ENCODE measurements at regions not wholly inside any gene's neighbourhood (a gene's known extent, or its start where the extent isn't known, plus 50 kb on each side); places are given as distances from the start of the nearest gene placed in this dataset.

DNA sequence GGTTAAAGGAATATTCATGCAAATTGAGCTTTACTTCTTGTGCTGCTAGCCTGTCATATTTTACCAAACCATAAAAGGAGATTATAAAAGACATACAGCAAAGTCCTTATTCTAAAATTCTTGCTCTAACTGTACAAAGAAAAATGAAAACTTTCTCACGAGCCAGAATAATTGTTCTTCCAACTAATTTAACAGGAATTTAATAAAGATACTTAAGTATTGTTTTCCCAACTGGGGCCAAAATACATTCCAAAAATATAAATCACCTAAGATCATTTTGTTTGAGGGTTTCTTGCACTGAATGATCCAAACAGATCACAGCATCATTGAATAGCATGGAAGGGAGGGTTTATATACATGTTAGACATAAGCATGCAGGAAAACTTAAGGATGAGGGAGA, 127.1 kb upstream of the PCDH18 start:
- intact Hi-C loops (cut with DNase I; ENCODE audit: low total_unique reads) = no loop called here
- Histone ChIP-seq H3K27ac (no peak overlapping the region), H3K4me3 (no peak overlapping the region), H3K36me3 (no peaks in the 10 kb centered on the region), H3K27me3 (replicated peaks in 1 of 7) (no peaks in the 10 kb centered on the region), H3K9me3 (peaks cover 0 to 4% (median 0%) of the 10 kb centered on the region in 8 donors), H3K4me1 (no peaks in the 10 kb centered on the region)
- WGBS, 5 donors = 30 to 76% (median 65%) methylated on average over 1 of the region's 1 CpG
- no peak for DNase-seq
- TF ChIP-seq CTCF (IDR thresholded peaks at IDR 0.05 in 8 of 11, conservative IDR thresholded peaks at IDR 0.05 in 3 of 11) = no peak
- TF ChIP-seq POLR2A (IDR thresholded peaks at IDR 0.05) = no peak
- TF ChIP-seq POLR2AphosphoS5 (IDR thresholded peaks at IDR 0.05) = no peak

DNA sequence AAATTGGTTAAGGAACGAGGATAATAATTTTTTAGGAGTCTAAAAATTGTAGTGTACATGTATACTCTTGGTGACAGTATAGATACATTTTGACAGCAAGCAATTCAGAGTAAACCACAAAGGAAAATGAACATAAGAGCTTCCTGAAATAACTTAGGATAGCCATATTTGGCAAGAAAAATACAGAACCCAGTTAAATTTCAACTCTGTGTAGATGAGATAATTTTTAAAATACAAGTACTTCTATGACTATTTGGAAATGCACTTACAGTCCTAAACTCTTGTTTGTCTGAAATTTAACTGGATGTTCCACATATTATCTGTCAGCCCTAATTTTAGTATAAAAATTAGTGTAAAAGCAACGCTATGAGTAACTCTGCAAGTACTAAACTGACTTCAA, 124.4 kb upstream of the PCDH18 start:
- no peak overlapping the region for H3K27ac ChIP-seq
- no peaks in the 10 kb centered on the region for H3K27me3 ChIP-seq (replicated peaks in 1 of 7)
- TF ChIP-seq CTCF (IDR thresholded peaks at IDR 0.05 in 8 of 11, conservative IDR thresholded peaks at IDR 0.05 in 3 of 11) (no peak), POLR2AphosphoS5 (IDR thresholded peaks at IDR 0.05) (no peak), POLR2A (IDR thresholded peaks at IDR 0.05) (no peak)
- H3K9me3 ChIP-seq = peaks cover 0 to 2% (median 0%) of the 10 kb centered on the region in 8 donors
- no peak for DNase-seq
- H3K4me1 ChIP-seq = no peaks in the 10 kb centered on the region
- intact Hi-C loops (cut with DNase I; ENCODE audit: low total_unique reads) = no loop called here
- 34 to 52% (median 40%) methylated on average over 2 of the region's 2 CpGs for WGBS, 5 donors
- no peaks in the 10 kb centered on the region for H3K36me3 ChIP-seq
- no peak overlapping the region for H3K4me3 ChIP-seq

DNA sequence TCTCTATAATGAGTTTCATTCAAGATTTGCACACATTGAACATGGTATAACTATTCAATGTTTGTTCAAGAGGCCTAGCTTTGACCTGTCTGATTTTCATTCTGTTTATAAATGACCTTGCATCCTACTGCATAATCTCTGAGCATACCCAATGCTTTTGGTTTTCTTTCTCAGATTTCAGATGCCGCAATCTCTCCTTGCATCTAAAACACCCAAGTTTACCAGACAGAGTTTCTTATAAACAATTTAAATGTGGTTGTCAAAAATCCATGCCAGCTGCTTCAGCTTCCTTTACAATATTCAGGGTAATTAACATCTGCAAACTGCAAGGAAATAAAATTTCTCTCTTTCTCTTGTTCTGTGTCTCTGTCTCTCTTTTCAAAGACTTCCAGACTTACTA, 123.0 kb upstream of the PCDH18 start:
- 73 to 95% (median 76%) methylated on average over 1 of the region's 1 CpG for WGBS, 5 donors
- intact Hi-C loops (cut with DNase I; ENCODE audit: low total_unique reads) = no loop called here
- no peaks in the 10 kb centered on the region for H3K9me3 ChIP-seq
- DNase-seq = no peak
- no peak overlapping the region for H3K27ac ChIP-seq
- no peaks in the 10 kb centered on the region for H3K27me3 ChIP-seq (replicated peaks in 1 of 7)
- TF ChIP-seq POLR2AphosphoS5 (IDR thresholded peaks at IDR 0.05) (no peak), CTCF (IDR thresholded peaks at IDR 0.05 in 8 of 11, conservative IDR thresholded peaks at IDR 0.05 in 3 of 11) (no peak), POLR2A (IDR thresholded peaks at IDR 0.05) (no peak)
- H3K4me1 ChIP-seq = no peaks in the 10 kb centered on the region
- H3K4me3 ChIP-seq = no peak overlapping the region
- no peaks in the 10 kb centered on the region for H3K36me3 ChIP-seq

DNA sequence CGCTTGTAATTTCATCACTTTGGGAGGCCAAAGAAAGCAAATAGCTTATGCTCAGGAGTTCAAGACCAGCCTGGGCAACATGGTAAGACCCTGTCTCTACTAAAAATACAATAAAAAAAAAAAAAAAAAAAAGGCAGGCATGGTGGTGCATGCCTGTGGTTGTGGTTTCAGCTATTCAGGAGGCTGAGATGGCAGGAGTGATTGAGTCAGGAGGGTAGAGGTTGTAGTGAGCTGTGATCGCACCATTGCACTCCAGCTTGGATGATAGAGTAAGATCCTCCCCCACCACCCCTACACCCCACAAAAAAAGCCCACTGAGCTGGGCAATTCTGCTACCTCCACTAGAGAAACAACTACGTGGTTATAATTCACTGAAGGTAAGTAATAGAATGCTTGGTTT, 118.8 kb upstream of the PCDH18 start:
- DNase-seq = no peak
- TF ChIP-seq POLR2AphosphoS5 (IDR thresholded peaks at IDR 0.05) (no peak), CTCF (IDR thresholded peaks at IDR 0.05 in 8 of 11, conservative IDR thresholded peaks at IDR 0.05 in 3 of 11) (no peak)
- no peaks in the 10 kb centered on the region for H3K36me3 ChIP-seq
- H3K27ac ChIP-seq = no peak overlapping the region
- intact Hi-C loops (cut with DNase I; ENCODE audit: low total_unique reads) = no loop called here
- WGBS, 5 donors = 76 to 92% (median 85%) methylated on average over 3 of the region's 3 CpGs
- H3K27me3 ChIP-seq (replicated peaks in 1 of 7) = no peaks in the 10 kb centered on the region
- no peak overlapping the region for H3K4me3 ChIP-seq
- no peaks in the 10 kb centered on the region for H3K9me3 ChIP-seq
- H3K4me1 ChIP-seq = no peaks in the 10 kb centered on the region
